ENCODE measurements at regions not wholly inside any gene's neighbourhood (a gene's known extent, or its start where the extent isn't known, plus 50 kb on each side); places are given as distances from the start of the nearest gene placed in this dataset.

- ChIA-PET CTCF (interaction anchor here (1.3 to 1.4 kb wide), 3 partner anchors 9 to 210 kb away, joined by 3 to 6 read pairs (median 3); no protein-coding TSS in a partner anchor), POLR2A (no interaction called here)
- H3K27ac ChIP-seq (ENCODE audit: low read depth, low read length) = peak overlapping the region; percentile 84
- no peak for DNase-seq (ENCODE audit: low read depth, low spot score)
- TF ChIP-seq, protein P1, sequence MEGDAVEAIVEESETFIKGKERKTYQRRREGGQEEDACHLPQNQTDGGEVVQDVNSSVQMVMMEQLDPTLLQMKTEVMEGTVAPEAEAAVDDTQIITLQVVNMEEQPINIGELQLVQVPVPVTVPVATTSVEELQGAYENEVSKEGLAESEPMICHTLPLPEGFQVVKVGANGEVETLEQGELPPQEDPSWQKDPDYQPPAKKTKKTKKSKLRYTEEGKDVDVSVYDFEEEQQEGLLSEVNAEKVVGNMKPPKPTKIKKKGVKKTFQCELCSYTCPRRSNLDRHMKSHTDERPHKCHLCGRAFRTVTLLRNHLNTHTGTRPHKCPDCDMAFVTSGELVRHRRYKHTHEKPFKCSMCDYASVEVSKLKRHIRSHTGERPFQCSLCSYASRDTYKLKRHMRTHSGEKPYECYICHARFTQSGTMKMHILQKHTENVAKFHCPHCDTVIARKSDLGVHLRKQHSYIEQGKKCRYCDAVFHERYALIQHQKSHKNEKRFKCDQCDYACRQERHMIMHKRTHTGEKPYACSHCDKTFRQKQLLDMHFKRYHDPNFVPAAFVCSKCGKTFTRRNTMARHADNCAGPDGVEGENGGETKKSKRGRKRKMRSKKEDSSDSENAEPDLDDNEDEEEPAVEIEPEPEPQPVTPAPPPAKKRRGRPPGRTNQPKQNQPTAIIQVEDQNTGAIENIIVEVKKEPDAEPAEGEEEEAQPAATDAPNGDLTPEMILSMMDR (IDR thresholded peaks at IDR 0.05; ENCODE audit: low read depth, low read length) = no peak
- H3K27me3 ChIP-seq (ENCODE audit: control insufficient read depth, insufficient read depth, low read length) = no peaks in the 10 kb centered on the region
- H3K4me3 ChIP-seq (ENCODE audit: low read depth, low read length) = no peak overlapping the region
- H3K9me3 ChIP-seq (ENCODE audit: control insufficient read depth, insufficient read depth, low read length) = no peaks in the 10 kb centered on the region
These were observed 61.5 kb upstream of the DCBLD2 start for GRCh38 chr3:98962951-98963350.

DNA sequence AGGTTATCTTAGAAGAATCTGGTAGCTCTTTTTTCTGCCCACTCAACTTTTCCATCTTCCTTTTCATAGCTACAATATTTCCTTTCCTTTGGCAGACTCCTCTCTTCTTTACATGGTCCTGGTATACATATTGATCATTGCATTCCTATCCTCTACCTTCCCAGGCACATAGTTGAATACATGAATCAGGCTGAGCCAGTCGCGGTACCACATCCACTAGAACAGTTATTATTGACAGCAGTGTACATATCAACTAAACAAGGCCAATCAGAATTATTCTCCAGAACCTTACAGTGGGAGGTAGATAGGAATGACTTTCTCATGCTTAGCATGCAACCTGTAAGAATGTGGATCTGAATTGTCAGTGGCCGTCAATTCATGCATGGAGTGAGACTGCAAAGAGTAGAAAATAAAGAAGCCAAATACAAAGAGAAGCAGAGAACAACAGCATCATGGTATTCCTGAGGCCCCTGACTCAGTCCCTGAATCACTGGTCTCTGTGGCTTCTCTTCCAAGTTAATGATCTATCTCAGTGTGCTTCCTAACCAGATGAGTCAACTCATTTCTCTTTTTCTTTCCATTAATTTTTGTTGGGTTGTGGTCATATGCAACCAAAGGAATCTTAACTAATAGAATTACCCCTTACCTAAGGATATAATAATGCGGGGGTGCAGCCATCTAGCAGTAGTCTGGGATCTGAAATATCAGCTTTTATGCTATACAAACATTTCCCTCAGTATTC is 60.9 kb upstream of the DCBLD2 start:
- POLR2A ChIA-PET = interaction anchor here (0.5 to 0.6 kb wide), 2 partner anchors 60 to 131 kb away, joined by 4 to 8 read pairs; no protein-coding TSS in a partner anchor
- CTCF ChIA-PET = interaction anchor here (1.3 to 1.4 kb wide), 2 partner anchors 8 to 32 kb away, joined by 3 to 6 read pairs; no protein-coding TSS in a partner anchor
- H3K27ac ChIP-seq (ENCODE audit: low read depth, low read length) = peak overlapping the region; percentile 49
- TF ChIP-seq, protein P1 (IDR thresholded peaks at IDR 0.05; ENCODE audit: low read depth, low read length) = no peak
- H3K4me3 ChIP-seq (ENCODE audit: low read depth, low read length) = no peak overlapping the region
- no peaks in the 10 kb centered on the region for H3K27me3 ChIP-seq (ENCODE audit: control insufficient read depth, insufficient read depth, low read length)
- peak; percentile 77 for DNase-seq (ENCODE audit: low read depth, low spot score)
- no peaks in the 10 kb centered on the region for H3K9me3 ChIP-seq (ENCODE audit: control insufficient read depth, insufficient read depth, low read length)

- POLR2A ChIA-PET = interaction anchor here (0.6 to 1.2 kb wide), 2 partner anchors 60 kb away, joined by 3 to 8 read pairs; partner anchors contain the start of gene DCBLD2
- Histone ChIP-seq H3K27ac (ENCODE audit: low read depth, low read length) (peak overlapping the region; percentile 49), H3K27me3 (ENCODE audit: control insufficient read depth, insufficient read depth, low read length) (no peaks in the 10 kb centered on the region), H3K4me3 (ENCODE audit: low read depth, low read length) (no peak overlapping the region), H3K9me3 (ENCODE audit: control insufficient read depth, insufficient read depth, low read length) (no peaks in the 10 kb centered on the region)
- CTCF ChIA-PET = no interaction called here
- TF ChIP-seq, protein P1 (IDR thresholded peaks at IDR 0.05; ENCODE audit: low read depth, low read length) = no peak
- DNase-seq (ENCODE audit: low read depth, low spot score) = peak; percentile 66
These were observed 60.0 kb upstream of the DCBLD2 start for GRCh38 chr3:98961161-98962155.

DNA sequence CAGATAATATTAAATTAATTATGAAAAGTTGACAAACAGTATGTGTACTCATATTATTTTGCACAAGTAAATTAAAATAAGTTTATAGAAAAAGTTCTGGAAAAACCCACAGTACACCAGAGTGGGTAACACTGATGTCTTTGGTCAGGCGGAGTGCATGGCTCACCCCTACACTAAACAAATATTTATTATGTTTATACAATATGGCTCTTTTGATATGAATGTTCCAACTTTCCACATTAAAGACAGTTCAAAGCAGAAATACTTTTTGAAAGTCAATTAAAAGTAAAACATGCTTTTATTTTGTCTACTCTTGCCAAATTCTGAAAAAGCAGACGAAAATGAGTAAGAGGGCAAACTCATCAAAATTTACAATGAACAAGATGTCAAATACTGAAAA is 56.2 kb upstream of the DCBLD2 start:
- no peaks in the 10 kb centered on the region for H3K27me3 ChIP-seq (ENCODE audit: control insufficient read depth, insufficient read depth, low read length)
- no peak for DNase-seq (ENCODE audit: low read depth, low spot score)
- no peak overlapping the region for H3K27ac ChIP-seq (ENCODE audit: low read depth, low read length)
- TF ChIP-seq, protein P1 (IDR thresholded peaks at IDR 0.05; ENCODE audit: low read depth, low read length) = no peak
- no peak overlapping the region for H3K4me3 ChIP-seq (ENCODE audit: low read depth, low read length)
- CTCF ChIA-PET = no interaction called here
- no peaks in the 10 kb centered on the region for H3K9me3 ChIP-seq (ENCODE audit: control insufficient read depth, insufficient read depth, low read length)
- POLR2A ChIA-PET = no interaction called here

Data from AG04450 (cell line).